DND-41 (cell line): ENCODE measurements at regions not wholly inside any gene's neighbourhood (a gene's known extent, or its start where the extent isn't known, plus 50 kb on each side); places are given as distances from the start of the nearest gene placed in this dataset.

Source experiments
- EZH2 ChIP-seq: IDR thresholded peaks from 3 replicates; pipeline ENCODE4 v1.6.1; 2012; ENCODE audit warnings: borderline replicate concordance, low read depth, mild to moderate bottlenecking, moderate library complexity, low read length, inconsistent platforms; ENCODE audit not compliant: severe bottlenecking
- TF ChIP-seq, protein P1 (sequence below): IDR thresholded peaks from 2 replicates; pipeline ENCODE4 v1.5.1; 2012; ENCODE audit warnings: borderline replicate concordance, low read length, moderate library complexity, mild to moderate bottlenecking; ENCODE audit not compliant: poor library complexity, severe bottlenecking; ENCODE audit errors: extremely low read depth

DNA sequence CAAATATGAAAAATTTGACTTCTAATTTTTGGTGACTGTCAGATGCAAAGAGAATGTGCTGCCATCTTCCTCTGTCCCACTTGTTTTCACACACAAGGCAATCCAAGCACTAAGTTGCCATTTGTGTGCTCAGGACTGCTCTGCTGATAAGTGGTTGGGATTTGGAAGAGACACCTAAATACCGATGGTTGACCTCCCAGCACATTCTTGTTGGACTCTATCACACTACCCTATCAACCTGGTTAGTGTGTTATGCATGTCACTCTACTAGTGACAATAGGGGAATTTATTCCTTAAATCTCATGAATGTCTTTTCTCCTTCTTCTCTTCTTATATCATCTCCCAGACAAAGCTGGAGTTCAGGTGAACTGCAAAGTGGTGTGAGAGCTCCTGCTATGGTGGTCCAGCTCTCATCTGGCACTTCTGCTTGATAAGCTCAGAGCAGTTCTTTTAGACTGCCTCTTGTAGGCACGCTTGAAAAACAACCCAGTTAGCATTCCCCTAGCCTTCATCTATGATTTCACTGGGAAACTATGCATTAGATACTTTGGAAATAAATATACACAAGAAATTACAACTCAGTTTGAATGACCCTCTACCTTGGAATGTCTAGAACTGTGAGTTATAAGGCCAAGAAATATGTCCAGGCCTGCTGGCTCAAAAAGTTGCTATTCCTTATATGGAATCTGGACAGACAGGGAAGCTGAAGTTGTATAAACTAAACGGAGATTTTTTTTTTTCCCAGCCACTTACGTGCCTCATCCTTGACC is 404.8 kb downstream of the MEIS1 start:
- TF ChIP-seq, protein P1, sequence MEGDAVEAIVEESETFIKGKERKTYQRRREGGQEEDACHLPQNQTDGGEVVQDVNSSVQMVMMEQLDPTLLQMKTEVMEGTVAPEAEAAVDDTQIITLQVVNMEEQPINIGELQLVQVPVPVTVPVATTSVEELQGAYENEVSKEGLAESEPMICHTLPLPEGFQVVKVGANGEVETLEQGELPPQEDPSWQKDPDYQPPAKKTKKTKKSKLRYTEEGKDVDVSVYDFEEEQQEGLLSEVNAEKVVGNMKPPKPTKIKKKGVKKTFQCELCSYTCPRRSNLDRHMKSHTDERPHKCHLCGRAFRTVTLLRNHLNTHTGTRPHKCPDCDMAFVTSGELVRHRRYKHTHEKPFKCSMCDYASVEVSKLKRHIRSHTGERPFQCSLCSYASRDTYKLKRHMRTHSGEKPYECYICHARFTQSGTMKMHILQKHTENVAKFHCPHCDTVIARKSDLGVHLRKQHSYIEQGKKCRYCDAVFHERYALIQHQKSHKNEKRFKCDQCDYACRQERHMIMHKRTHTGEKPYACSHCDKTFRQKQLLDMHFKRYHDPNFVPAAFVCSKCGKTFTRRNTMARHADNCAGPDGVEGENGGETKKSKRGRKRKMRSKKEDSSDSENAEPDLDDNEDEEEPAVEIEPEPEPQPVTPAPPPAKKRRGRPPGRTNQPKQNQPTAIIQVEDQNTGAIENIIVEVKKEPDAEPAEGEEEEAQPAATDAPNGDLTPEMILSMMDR = no peak
- no peak for TF ChIP-seq EZH2
